HCT116 (cell line): ENCODE measurements at regions not wholly inside any gene's neighbourhood (a gene's known extent, or its start where the extent isn't known, plus 50 kb on each side); places are given as distances from the start of the nearest gene placed in this dataset.

Experiments used
- ATAC-seq: fragments of 200-7000 bp; cut with Tn5 transposase; 2 replicates; pipeline ENCODE4 v1.9.1; 2020; ENCODE audit warnings: mild to moderate bottlenecking, moderate library complexity
- BruUV-seq: library from RNA; stranded (reverse); fragments of 400-500 nt; replicated peaks from 2 replicates; lab custom pipeline; 2021; lab: Mats Ljungman, UMichigan
- CTCF ChIA-PET: fragments of 300-600 bp; sonication (Branson Sonifier 250); formaldehyde crosslinking; loops from one replicate; lab custom pipeline; 2021; ENCODE audit warnings: antibody characterized with exemption; lab: Charles Lee
- POLR2A ChIA-PET: fragments of 300-600, 350-600 bp; sonication (Branson Sonifier 250); formaldehyde crosslinking; loops from one replicate; lab custom pipeline; 2021; ENCODE audit warnings: antibody characterized with exemption; lab: Charles Lee
- RAD21 ChIA-PET, 2 experiments: fragments of 300-600 bp; sonication (Branson Sonifier 250); formaldehyde crosslinking; loops; one replicate each; lab custom pipeline; 2023; ENCODE audit warnings: low total read pairs in 2 of 2; ENCODE audit not compliant: uncharacterized antibody in 2 of 2, unreplicated experiment in 2 of 2, low non-redundant PET in 1 of 2; lab: Charles Lee
- DNase-seq: peaks from one replicate; pipeline ENCODE4 v3.0.0-alpha.2; 2010; ENCODE audit warnings: low read depth, low spot score
- H2AFZ ChIP-seq: fragments of 200-600 bp; shearing (Covaris generic), sonication (generic); 2 replicates; pipeline ENCODE4 v1.6.1; 2017; ENCODE audit warnings: low read depth, mixed run types, mixed read lengths, antibody characterized with exemption, low read length; ENCODE audit not compliant: poor library complexity, severe bottlenecking
- H3K27ac ChIP-seq: 2 replicates; pipeline ENCODE4 v1.5.1; 2012; ENCODE audit warnings: low read depth, low read length
- H3K27me3 ChIP-seq: fragments of 200-600 bp; sonication (generic); 2 replicates; pipeline ENCODE4 v1.6.1; 2016; ENCODE audit warnings: mixed run types, low read length, mixed read lengths; ENCODE audit not compliant: insufficient read depth
- H3K36me3 ChIP-seq, 2 experiments: fragments of 200-500 bp in 1 of 2; fragments of 200-600 bp in 1 of 2; sonication (Bioruptor generic) in 1 of 2; sonication (generic) in 1 of 2; 2 replicates each; pipeline versions ENCODE4 v1.5.1 to v1.6.1; 2014 to 2016; ENCODE audit warnings: low read length in 2 of 2, inconsistent platforms in 1 of 2, mixed read lengths in 1 of 2, mixed run types in 1 of 2; ENCODE audit not compliant: insufficient read depth in 2 of 2, control insufficient read depth in 1 of 2
- H3K4me1 ChIP-seq, 2 experiments: fragments of 200-600 bp in 1 of 2; sonication (generic) in 1 of 2; 2 replicates each; pipeline versions ENCODE4 v1.5.1 to v1.6.1; 2012 to 2017; ENCODE audit warnings: low read length in 2 of 2, inconsistent platforms in 1 of 2, mild to moderate bottlenecking in 1 of 2, mixed read lengths in 1 of 2, mixed run types in 1 of 2, moderate library complexity in 1 of 2; ENCODE audit not compliant: insufficient read depth in 2 of 2, control insufficient read depth in 1 of 2
- H3K4me2 ChIP-seq: fragments of 200-600 bp; sonication (generic); 2 replicates; pipeline ENCODE4 v1.6.1; 2017; ENCODE audit warnings: mixed run types, low read length, mixed read lengths
- H3K4me3 ChIP-seq, 2 experiments: fragments of 200-600 bp in 1 of 2; sonication (generic) in 1 of 2; replicated peaks in 1 of 2; 2 replicates each; pipeline ENCODE4 v1.5.1; 2011 to 2016; ENCODE audit warnings: low read length in 2 of 2, control low read depth in 1 of 2, low read depth in 1 of 2, mild to moderate bottlenecking in 1 of 2, mixed read lengths in 1 of 2, mixed run types in 1 of 2
- H3K79me2 ChIP-seq: fragments of 200-600 bp; sonication (generic); 2 replicates; pipeline ENCODE4 v1.6.1; 2017; ENCODE audit warnings: mild to moderate bottlenecking, mixed run types, low read length, moderate library complexity, mixed read lengths; ENCODE audit not compliant: insufficient read depth
- H3K9ac ChIP-seq: fragments of 200-600 bp; sonication (generic); 2 replicates; pipeline ENCODE4 v1.6.1; 2016; ENCODE audit warnings: low read length, mixed read lengths
- H3K9me2 ChIP-seq: fragments of 200-600 bp; sonication (generic), shearing (Covaris generic); 2 replicates; pipeline ENCODE4 v1.6.1; 2017; ENCODE audit warnings: mixed run types, mild to moderate bottlenecking, moderate library complexity; ENCODE audit not compliant: insufficient read depth
- H3K9me3 ChIP-seq, 2 experiments: fragments of 200-500 bp in 1 of 2; fragments of 200-600 bp in 1 of 2; sonication (Bioruptor generic) in 1 of 2; sonication (generic) in 1 of 2; 2 replicates each; pipeline ENCODE4 v1.6.1; 2014 to 2017; ENCODE audit warnings: low read length in 2 of 2, mixed read lengths in 2 of 2, inconsistent platforms in 1 of 2, low read depth in 1 of 2, mild to moderate bottlenecking in 1 of 2, mixed run types in 1 of 2, moderate library complexity in 1 of 2; ENCODE audit not compliant: control insufficient read depth in 1 of 2, insufficient read depth in 1 of 2
- H4K20me1 ChIP-seq: fragments of 200-600 bp; sonication (generic), shearing (Covaris generic); 2 replicates; pipeline ENCODE4 v1.6.1; 2017; ENCODE audit warnings: mixed run types, mild to moderate bottlenecking, moderate library complexity; ENCODE audit not compliant: insufficient read depth
- CBX3 ChIP-seq: IDR thresholded peaks from 2 replicates; pipeline ENCODE4 v1.6.1; 2012; ENCODE audit warnings: low read depth
- CEBPB ChIP-seq: IDR thresholded peaks from 2 replicates; pipeline ENCODE4 v1.6.1; 2012; ENCODE audit warnings: low read depth
- ELF1 ChIP-seq: IDR thresholded peaks from 2 replicates; pipeline ENCODE4 v1.6.1; 2012; ENCODE audit warnings: low read depth, borderline replicate concordance
- EZH2 ChIP-seq: fragments of 200-600 bp; sonication (generic); IDR thresholded peaks from 2 replicates; pipeline ENCODE4 v1.6.1; 2017; ENCODE audit warnings: antibody characterized with exemption, mixed run types
- EZH2phosphoT487 ChIP-seq: fragments of 200-600 bp; IDR thresholded peaks from 2 replicates; pipeline ENCODE4 v1.6.1; 2018; ENCODE audit warnings: antibody characterized with exemption, borderline replicate concordance
- JUND ChIP-seq: IDR thresholded peaks from 2 replicates; pipeline ENCODE4 v1.6.1; 2012
- POLR2A ChIP-seq: IDR thresholded peaks from 2 replicates; pipeline ENCODE4 v1.7.0; 2011; ENCODE audit warnings: borderline replicate concordance; ENCODE audit not compliant: insufficient read depth, insufficient read length; ENCODE audit errors: extremely low read depth
- POLR2AphosphoS5 ChIP-seq: IDR thresholded peaks from 2 replicates; pipeline ENCODE4 v1.6.1; 2011; ENCODE audit warnings: mild to moderate bottlenecking, low read depth, low read length, moderate library complexity
- RAD21 ChIP-seq: IDR thresholded peaks from 2 replicates; pipeline ENCODE4 v1.6.1; 2012; ENCODE audit warnings: low read depth, mild to moderate bottlenecking
- SIN3A ChIP-seq: IDR thresholded peaks from 2 replicates; pipeline ENCODE4 v1.6.1; 2012; ENCODE audit warnings: low read depth
- SP1 ChIP-seq: IDR thresholded peaks from 2 replicates; pipeline ENCODE4 v1.6.1; 2012; ENCODE audit warnings: low read depth
- SRF ChIP-seq: IDR thresholded peaks from 2 replicates; pipeline ENCODE4 v1.6.1; 2012; ENCODE audit warnings: low read depth
- TCF7L2 ChIP-seq: IDR thresholded peaks from 2 replicates; pipeline ENCODE4 v1.7.0; 2011; ENCODE audit warnings: borderline replicate concordance, inconsistent platforms; ENCODE audit not compliant: insufficient read depth, insufficient read length; ENCODE audit errors: extremely low read depth
- YY1 ChIP-seq: IDR thresholded peaks from 2 replicates; pipeline ENCODE4 v1.6.1; 2011; ENCODE audit warnings: low read length, low read depth, moderate library complexity, mild to moderate bottlenecking; ENCODE audit not compliant: insufficient replicate concordance; ENCODE audit errors: extremely low read depth
- ZFX ChIP-seq: fragments of 450-650 bp; IDR thresholded peaks from 2 replicates; pipeline ENCODE4 v1.6.1; 2017
- ZNF274 ChIP-seq: fragments of 200-500 bp; sonication (Bioruptor generic); IDR thresholded peaks from 2 replicates; pipeline ENCODE4 v1.6.1; 2014; ENCODE audit warnings: mild to moderate bottlenecking, low read depth, low read length, inconsistent platforms
- intact Hi-C: fragments of 100-400 bp; cut with micrococcal nuclease; formaldehyde crosslinking; loops from 2 replicates; pipeline ENCODE4 v1.10.0; 2022
- TF ChIP-seq, protein P1 (sequence below): IDR thresholded peaks from 2 replicates; pipeline ENCODE4 v1.6.1; 2011; ENCODE audit warnings: mild to moderate bottlenecking, low read length, moderate library complexity; ENCODE audit not compliant: insufficient replicate concordance; ENCODE audit errors: extremely low read depth

DNA sequence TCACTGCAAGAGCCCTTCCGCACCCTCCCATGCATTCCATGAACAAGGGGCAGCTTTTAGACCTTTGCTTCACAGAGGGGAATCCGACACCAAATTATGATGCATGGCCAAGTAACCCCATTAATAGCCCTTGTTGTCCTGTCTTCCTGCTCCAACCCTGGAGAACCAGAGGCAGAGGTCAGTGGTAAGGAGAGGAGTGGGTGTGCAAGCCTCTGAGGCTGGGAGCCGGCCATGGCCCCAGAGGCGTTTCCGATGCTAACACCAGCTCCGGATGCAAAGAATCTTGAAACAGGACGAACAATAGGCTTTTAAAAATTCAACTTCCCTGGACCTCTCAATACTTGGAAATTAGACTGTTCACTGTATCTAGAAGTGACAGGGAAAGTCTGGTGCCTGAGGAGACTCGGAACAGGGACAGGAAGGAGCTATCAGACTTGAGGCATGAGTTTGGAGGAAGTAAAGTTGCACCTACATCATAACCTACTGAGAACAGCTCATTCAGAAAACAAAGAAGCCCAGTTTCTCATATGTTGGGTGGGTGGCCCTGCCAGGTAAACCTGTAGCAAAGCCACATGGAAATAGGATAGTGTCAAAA is 101.2 kb upstream of the ERG start:
- RAD21 ChIA-PET: no interaction called here
- H3K27ac ChIP-seq: no peak overlapping the region
- H3K9ac ChIP-seq: no peak overlapping the region
- TF ChIP-seq RAD21 (no peak), POLR2A (no peak), TCF7L2 (no peak), CEBPB (no peak), EZH2phosphoT487 (no peak), SP1 (no peak)
- TF ChIP-seq, protein P1, sequence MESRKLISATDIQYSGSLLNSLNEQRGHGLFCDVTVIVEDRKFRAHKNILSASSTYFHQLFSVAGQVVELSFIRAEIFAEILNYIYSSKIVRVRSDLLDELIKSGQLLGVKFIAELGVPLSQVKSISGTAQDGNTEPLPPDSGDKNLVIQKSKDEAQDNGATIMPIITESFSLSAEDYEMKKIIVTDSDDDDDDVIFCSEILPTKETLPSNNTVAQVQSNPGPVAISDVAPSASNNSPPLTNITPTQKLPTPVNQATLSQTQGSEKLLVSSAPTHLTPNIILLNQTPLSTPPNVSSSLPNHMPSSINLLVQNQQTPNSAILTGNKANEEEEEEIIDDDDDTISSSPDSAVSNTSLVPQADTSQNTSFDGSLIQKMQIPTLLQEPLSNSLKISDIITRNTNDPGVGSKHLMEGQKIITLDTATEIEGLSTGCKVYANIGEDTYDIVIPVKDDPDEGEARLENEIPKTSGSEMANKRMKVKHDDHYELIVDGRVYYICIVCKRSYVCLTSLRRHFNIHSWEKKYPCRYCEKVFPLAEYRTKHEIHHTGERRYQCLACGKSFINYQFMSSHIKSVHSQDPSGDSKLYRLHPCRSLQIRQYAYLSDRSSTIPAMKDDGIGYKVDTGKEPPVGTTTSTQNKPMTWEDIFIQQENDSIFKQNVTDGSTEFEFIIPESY: no peak
- CTCF ChIA-PET: no interaction called here
- no peaks in the 10 kb centered on the region for H3K9me2 ChIP-seq
- no peak for DNase-seq
- POLR2A ChIA-PET: no interaction called here
- no peaks in the 10 kb centered on the region for H3K4me1 ChIP-seq
- H3K4me3 ChIP-seq: no peak overlapping the region
- ATAC-seq: no peak
- BruUV-seq: no TSS peak
- intact Hi-C loops: no loop called here
- H4K20me1 ChIP-seq: no peaks in the 10 kb centered on the region
- no peaks in the 10 kb centered on the region for H3K36me3 ChIP-seq
- H2AFZ ChIP-seq: no peak overlapping the region
- H3K79me2 ChIP-seq: no peaks in the 10 kb centered on the region
- H3K27me3 ChIP-seq: peaks cover 74% of the 10 kb centered on the region
- no peak overlapping the region for H3K4me2 ChIP-seq
- no peaks in the 10 kb centered on the region for H3K9me3 ChIP-seq

DNA sequence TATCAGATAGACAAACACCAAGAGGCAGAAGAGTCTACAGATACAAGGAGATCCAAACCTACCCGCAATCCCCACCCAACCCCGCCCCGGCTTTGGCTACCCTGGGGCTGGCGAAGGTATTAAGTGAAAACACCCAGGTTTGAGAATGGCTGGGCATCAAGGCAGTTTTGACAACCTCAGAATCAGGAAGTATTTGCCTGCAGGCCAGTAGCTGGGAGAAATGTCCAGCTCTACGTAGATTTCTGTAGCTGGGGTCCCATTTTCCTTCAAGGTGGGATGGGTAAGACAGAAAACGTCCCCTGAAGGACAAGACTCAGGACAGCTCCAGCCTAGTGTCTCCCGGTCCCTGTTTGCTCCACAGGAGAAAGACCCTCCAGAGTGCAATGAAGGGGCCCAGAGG is 101.8 kb upstream of the ERG start:
- ChIA-PET RAD21 (no interaction called here), CTCF (no interaction called here), POLR2A (no interaction called here)
- DNase-seq: no peak
- Histone ChIP-seq H2AFZ (no peak overlapping the region), H3K79me2 (no peaks in the 10 kb centered on the region), H3K4me1 (no peaks in the 10 kb centered on the region), H3K4me3 (no peak overlapping the region), H3K9ac (no peak overlapping the region), H3K4me2 (no peak overlapping the region), H3K36me3 (no peaks in the 10 kb centered on the region), H3K27ac (no peak overlapping the region), H3K27me3 (peaks cover 68% of the 10 kb centered on the region), H3K9me3 (no peaks in the 10 kb centered on the region), H3K9me2 (no peaks in the 10 kb centered on the region), H4K20me1 (no peaks in the 10 kb centered on the region)
- no peak for TF ChIP-seq EZH2phosphoT487
- no peak for TF ChIP-seq POLR2AphosphoS5
- no peak for TF ChIP-seq RAD21
- no peak for TF ChIP-seq ZNF274
- TF ChIP-seq JUND: no peak
- TF ChIP-seq SRF: no peak
- TF ChIP-seq CBX3: no peak
- TF ChIP-seq ZFX: no peak
- TF ChIP-seq EZH2: no peak
- no peak for TF ChIP-seq ELF1
- no peak for TF ChIP-seq SIN3A
- no peak for TF ChIP-seq YY1
- no peak for ATAC-seq
- BruUV-seq: no TSS peak
- intact Hi-C loops: no loop called here
